WTC11 (cell line): ENCODE measurements at regions not wholly inside any gene's neighbourhood (a gene's known extent, or its start where the extent isn't known, plus 50 kb on each side); places are given as distances from the start of the nearest gene placed in this dataset.
A peak's percentile ranks its signal among the peaks of the same experiment; 100 is the strongest.
"Not testable (repeated sequence)": the region's sequence is repeated elsewhere in the genome, so short reads cannot be mapped to it uniquely, and the experiment has no call there.

Source experiments
- ATAC-seq: fragments of 200-7000 bp; cut with Tn5 transposase; 2 replicates; pipeline ENCODE4 v1.10.0; 2021; ENCODE audit warnings: mild to moderate bottlenecking, moderate library complexity
- CTCF ChIA-PET: fragments of 300-600 bp; sonication (Branson Sonifier 250); formaldehyde crosslinking; loops from one replicate; lab custom pipeline; 2021; ENCODE audit warnings: antibody characterized with exemption; lab: Charles Lee
- POLR2A ChIA-PET: fragments of 350-600 bp; sonication (Branson Sonifier 250); formaldehyde crosslinking; loops from one replicate; lab custom pipeline; 2021; ENCODE audit warnings: antibody characterized with exemption; lab: Charles Lee
- DNase-seq: peaks from one replicate; pipeline ENCODE4 v3.0.0; 2021; ENCODE audit warnings: low spot score
- H3K27ac Mint-ChIP-seq: 2 replicates; pipeline ENCODE4 v1.8.0; 2021; ENCODE audit warnings: mixed read lengths
- H3K27me3 Mint-ChIP-seq: 2 replicates; pipeline ENCODE4 v1.8.0; 2021; ENCODE audit warnings: low read depth, mild to moderate bottlenecking, moderate library complexity, mixed read lengths
- H3K36me3 Mint-ChIP-seq: 2 replicates; pipeline ENCODE4 v1.8.0; 2021; ENCODE audit warnings: mixed read lengths
- H3K4me1 Mint-ChIP-seq: 2 replicates; pipeline ENCODE4 v1.8.0; 2022; ENCODE audit warnings: mixed read lengths
- H3K4me3 Mint-ChIP-seq: 2 replicates; pipeline ENCODE4 v1.8.0; 2021; ENCODE audit warnings: mild to moderate bottlenecking, moderate library complexity, mixed read lengths
- H3K9me3 Mint-ChIP-seq: 2 replicates; pipeline ENCODE4 v1.8.0; 2021; ENCODE audit warnings: mixed read lengths
- AR ChIP-seq: fragments of 250-450 bp; sonication (Bioruptor Pico); IDR thresholded peaks from 2 replicates; pipeline ENCODE4 v1.9.0; 2021; ENCODE audit warnings: mild to moderate bottlenecking
- CREB1 ChIP-seq: sonication (generic); formaldehyde crosslinking; IDR thresholded peaks from 2 replicates; pipeline ENCODE4 v1.8.0; 2023; ENCODE audit warnings: mild to moderate bottlenecking, missing genetic modification reagents
- EMX1 ChIP-seq: fragments of 250-450 bp; sonication (Bioruptor Pico); IDR thresholded peaks from 2 replicates; pipeline ENCODE4 v1.8.0; 2021; ENCODE audit warnings: mild to moderate bottlenecking
- FOXK1 ChIP-seq: sonication (generic); formaldehyde crosslinking; IDR thresholded peaks from 2 replicates; pipeline ENCODE4 v1.8.0; 2022; ENCODE audit warnings: mild to moderate bottlenecking, moderate library complexity, missing genetic modification reagents
- HMGA2 ChIP-seq: fragments of 250-450 bp; sonication (Bioruptor Pico); IDR thresholded peaks from 2 replicates; pipeline ENCODE4 v1.4.0; 2021; ENCODE audit warnings: mild to moderate bottlenecking, moderate library complexity
- IRF2 ChIP-seq: sonication (generic); formaldehyde crosslinking; IDR thresholded peaks from 2 replicates; pipeline ENCODE4 v1.8.0; 2022; ENCODE audit warnings: low read depth, missing genetic modification reagents, borderline replicate concordance
- JAZF1 ChIP-seq: fragments of 250-450 bp; sonication (Bioruptor Pico); IDR thresholded peaks from 2 replicates; pipeline ENCODE4 v1.9.0; 2021; ENCODE audit warnings: moderate library complexity, mild to moderate bottlenecking, inconsistent platforms
- JUN ChIP-seq: sonication (generic); formaldehyde crosslinking; IDR thresholded peaks from 2 replicates; pipeline ENCODE4 v1.8.0; 2023; ENCODE audit warnings: mild to moderate bottlenecking, missing genetic modification reagents
- MXD4 ChIP-seq: fragments of 250-450 bp; sonication (Bioruptor Pico); IDR thresholded peaks from 2 replicates; pipeline ENCODE4 v1.8.0; 2021; ENCODE audit warnings: mild to moderate bottlenecking, moderate library complexity, borderline replicate concordance
- NR2C2 ChIP-seq: sonication (generic); formaldehyde crosslinking; IDR thresholded peaks from 2 replicates; pipeline ENCODE4 v1.8.0; 2022; ENCODE audit warnings: mild to moderate bottlenecking, missing genetic modification reagents
- ZNF121 ChIP-seq: sonication (generic); formaldehyde crosslinking; IDR thresholded peaks from 2 replicates; pipeline ENCODE4 v1.8.0; 2023; ENCODE audit warnings: missing genetic modification reagents
- ZNF232 ChIP-seq: sonication (generic); formaldehyde crosslinking; IDR thresholded peaks from 2 replicates; pipeline ENCODE4 v1.8.0; 2022; ENCODE audit warnings: mild to moderate bottlenecking, missing genetic modification reagents
- ZNF317 ChIP-seq: sonication (generic); formaldehyde crosslinking; IDR thresholded peaks from 2 replicates; pipeline ENCODE4 v1.8.1; 2023; ENCODE audit warnings: low read depth, mild to moderate bottlenecking, moderate library complexity, missing genetic modification reagents, borderline replicate concordance
- TF ChIP-seq, protein P1 (sequence below): sonication (generic); formaldehyde crosslinking; IDR thresholded peaks from 2 replicates; pipeline ENCODE4 v1.8.1; 2023; ENCODE audit warnings: mild to moderate bottlenecking, missing genetic modification reagents, moderate library complexity
- TF ChIP-seq, protein P2 (sequence below): sonication (generic); formaldehyde crosslinking; IDR thresholded peaks from 2 replicates; pipeline ENCODE4 v1.8.0; 2023; ENCODE audit warnings: missing genetic modification reagents
- TF ChIP-seq, protein P3 (sequence below): fragments of 250-450 bp; sonication (Bioruptor Pico); IDR thresholded peaks from 2 replicates; pipeline ENCODE4 v2.1.2; 2022; ENCODE audit warnings: mild to moderate bottlenecking, moderate library complexity

GRCh38 chr18:76005632-76006208 lies 489.3 kb downstream of the ZNF516 start:
- TF ChIP-seq, protein P1, sequence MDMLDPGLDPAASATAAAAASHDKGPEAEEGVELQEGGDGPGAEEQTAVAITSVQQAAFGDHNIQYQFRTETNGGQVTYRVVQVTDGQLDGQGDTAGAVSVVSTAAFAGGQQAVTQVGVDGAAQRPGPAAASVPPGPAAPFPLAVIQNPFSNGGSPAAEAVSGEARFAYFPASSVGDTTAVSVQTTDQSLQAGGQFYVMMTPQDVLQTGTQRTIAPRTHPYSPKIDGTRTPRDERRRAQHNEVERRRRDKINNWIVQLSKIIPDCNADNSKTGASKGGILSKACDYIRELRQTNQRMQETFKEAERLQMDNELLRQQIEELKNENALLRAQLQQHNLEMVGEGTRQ (CRISPR knock-in tag), result no peak
- TF ChIP-seq JUN (CRISPR knock-in tag), result no peak
- no peak for TF ChIP-seq MXD4 (CRISPR knock-in tag)
- TF ChIP-seq AR (CRISPR knock-in tag), result no peak
- TF ChIP-seq, protein P2, sequence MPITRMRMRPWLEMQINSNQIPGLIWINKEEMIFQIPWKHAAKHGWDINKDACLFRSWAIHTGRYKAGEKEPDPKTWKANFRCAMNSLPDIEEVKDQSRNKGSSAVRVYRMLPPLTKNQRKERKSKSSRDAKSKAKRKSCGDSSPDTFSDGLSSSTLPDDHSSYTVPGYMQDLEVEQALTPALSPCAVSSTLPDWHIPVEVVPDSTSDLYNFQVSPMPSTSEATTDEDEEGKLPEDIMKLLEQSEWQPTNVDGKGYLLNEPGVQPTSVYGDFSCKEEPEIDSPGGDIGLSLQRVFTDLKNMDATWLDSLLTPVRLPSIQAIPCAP (CRISPR knock-in tag), result no peak
- TF ChIP-seq, protein P3, sequence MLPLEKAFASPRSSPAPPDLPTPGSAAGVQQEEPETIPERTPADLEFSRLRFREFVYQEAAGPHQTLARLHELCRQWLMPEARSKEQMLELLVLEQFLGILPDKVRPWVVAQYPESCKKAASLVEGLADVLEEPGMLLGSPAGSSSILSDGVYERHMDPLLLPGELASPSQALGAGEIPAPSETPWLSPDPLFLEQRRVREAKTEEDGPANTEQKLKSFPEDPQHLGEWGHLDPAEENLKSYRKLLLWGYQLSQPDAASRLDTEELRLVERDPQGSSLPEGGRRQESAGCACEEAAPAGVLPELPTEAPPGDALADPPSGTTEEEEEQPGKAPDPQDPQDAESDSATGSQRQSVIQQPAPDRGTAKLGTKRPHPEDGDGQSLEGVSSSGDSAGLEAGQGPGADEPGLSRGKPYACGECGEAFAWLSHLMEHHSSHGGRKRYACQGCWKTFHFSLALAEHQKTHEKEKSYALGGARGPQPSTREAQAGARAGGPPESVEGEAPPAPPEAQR (CRISPR knock-in tag), result no peak
- no peak for TF ChIP-seq FOXK1 (CRISPR knock-in tag)
- no peak for TF ChIP-seq CREB1
- no peak for TF ChIP-seq ZNF121 (CRISPR knock-in tag)
- TF ChIP-seq EMX1, result no peak
- ChIA-PET CTCF (no interaction called here), POLR2A (interaction anchor here (1.0 kb wide), 1 partner anchor 95 kb away, joined by 3 read pairs; no protein-coding TSS in a partner anchor)
- Mint-ChIP-seq H3K9me3 (peaks cover 16% of the 10 kb centered on the region), H3K27me3 (no peaks in the 10 kb centered on the region), H3K4me1 (no peaks in the 10 kb centered on the region), H3K27ac (peak overlapping the region; percentile 47; the same call in 1 of the 2 replicates), H3K36me3 (peaks cover 6% of the 10 kb centered on the region; the same call in 1 of the 2 replicates), H3K4me3 (no peak overlapping the region)
- no peak for DNase-seq
- ATAC-seq, result no peak

GRCh38 chr18:75987913-75988312 lies 507.1 kb downstream of the ZNF516 start:
- H3K36me3 Mint-ChIP-seq, result peaks cover 21% of the 10 kb centered on the region
- ATAC-seq, CTCF ChIA-PET, POLR2A ChIA-PET, H3K4me3 Mint-ChIP-seq, H3K27ac Mint-ChIP-seq, DNase-seq, H3K27me3 Mint-ChIP-seq: not testable (repeated sequence)
- H3K9me3 Mint-ChIP-seq, result peaks cover 53% of the 10 kb centered on the region
- peaks cover 19% of the 10 kb centered on the region for H3K4me1 Mint-ChIP-seq
- TF ChIP-seq HMGA2, result peak; percentile 96

GRCh38 chr18:75984853-75985252 lies 510.2 kb downstream of the ZNF516 start:
- no peak for ATAC-seq
- CTCF ChIA-PET, result no interaction called here

GRCh38 chr18:75981102-75981501 lies 513.9 kb downstream of the ZNF516 start:
- H3K9me3 Mint-ChIP-seq, result peaks cover 29% of the 10 kb centered on the region
- DNase-seq (no peak), ATAC-seq (no peak)
- POLR2A ChIA-PET, result no interaction called here
- no peaks in the 10 kb centered on the region for H3K27me3 Mint-ChIP-seq
- TF ChIP-seq NR2C2 (CRISPR knock-in tag) (no peak), IRF2 (CRISPR knock-in tag) (no peak)
- peaks cover 19% of the 10 kb centered on the region for H3K36me3 Mint-ChIP-seq
- H3K4me3 Mint-ChIP-seq, result no peak overlapping the region
- CTCF ChIA-PET, result no interaction called here
- H3K4me1 Mint-ChIP-seq, result 0 out of 2 replicates have a peak, but pooled peaks cover 3% of the 10 kb centered on the region
- H3K27ac Mint-ChIP-seq, result no peak overlapping the region

More at GRCh38 chr18:75984853-75985252, 510.2 kb downstream of the ZNF516 start:
- no peak for DNase-seq
- H3K4me3 Mint-ChIP-seq, result no peak overlapping the region
- H3K27ac Mint-ChIP-seq, result no peak overlapping the region
- H3K27me3 Mint-ChIP-seq, result no peaks in the 10 kb centered on the region
- H3K36me3 Mint-ChIP-seq, result peaks cover 21% of the 10 kb centered on the region
- peaks cover 52% of the 10 kb centered on the region for H3K9me3 Mint-ChIP-seq
- H3K4me1 Mint-ChIP-seq, result no peaks in the 10 kb centered on the region
- TF ChIP-seq ZNF317 (CRISPR knock-in tag) (no peak), ZNF232 (CRISPR knock-in tag) (no peak), JAZF1 (CRISPR knock-in tag) (no peak)
- POLR2A ChIA-PET, result no interaction called here
